Caco-2 (cell line): ENCODE measurements at regions not wholly inside any gene's neighbourhood (a gene's known extent, or its start where the extent isn't known, plus 50 kb on each side); places are given as distances from the start of the nearest gene placed in this dataset.

Experiments
- BruUV-seq: library from RNA; stranded (reverse); fragments of 400-500 nt; replicated peaks from 2 replicates; lab custom pipeline; 2021; lab: Mats Ljungman, UMichigan
- CTCF ChIA-PET: fragments of 300-600 bp; sonication (Branson Sonifier 250); formaldehyde crosslinking; loops from one replicate; lab custom pipeline; 2022; ENCODE audit warnings: antibody characterized with exemption; lab: Charles Lee
- POLR2A ChIA-PET: fragments of 300-600 bp; sonication (Branson Sonifier 250); formaldehyde crosslinking; loops from one replicate; lab custom pipeline; 2022; ENCODE audit warnings: antibody characterized with exemption; lab: Charles Lee
- DNase-seq, 2 experiments: peaks; one replicate each; pipeline versions ENCODE4 v3.0.0 to v3.0.0-alpha.2; 2020 to 2022
- H3K27me3 ChIP-seq: replicated peaks from 2 replicates; pipeline ENCODE4 v1.6.0; 2011; ENCODE audit warnings: low read length; ENCODE audit not compliant: control insufficient read depth, insufficient read depth
- H3K36me3 ChIP-seq: 2 replicates; pipeline ENCODE4 v1.5.1; 2011; ENCODE audit warnings: low read length; ENCODE audit not compliant: control insufficient read depth, insufficient read depth
- H3K4me1 ChIP-seq: fragments of 250-450 bp; sonication (Bioruptor Pico); 2 replicates; pipeline ENCODE4 v1.5.1; 2020; ENCODE audit warnings: mild to moderate bottlenecking
- H3K4me3 ChIP-seq: 2 replicates; pipeline ENCODE4 v1.5.1; 2011; ENCODE audit warnings: low read depth, mild to moderate bottlenecking, control low read depth, low read length
- H3K9me3 ChIP-seq: fragments of 250-450 bp; sonication (Bioruptor Pico); 2 replicates; pipeline ENCODE4 v1.5.1; 2020; ENCODE audit warnings: mild to moderate bottlenecking, moderate library complexity
- H3K27ac Mint-ChIP-seq: one replicate; pipeline ENCODE4 v1.8.0; 2022; ENCODE audit warnings: mixed read lengths; ENCODE audit not compliant: unreplicated experiment
- H3K27me3 Mint-ChIP-seq: one replicate; pipeline ENCODE4 v1.8.0; 2022; ENCODE audit warnings: mixed read lengths; ENCODE audit not compliant: insufficient read depth, unreplicated experiment
- H3K36me3 Mint-ChIP-seq: one replicate; pipeline ENCODE4 v1.8.0; 2022; ENCODE audit warnings: mild to moderate bottlenecking, mixed read lengths; ENCODE audit not compliant: insufficient read depth, unreplicated experiment
- H3K4me1 Mint-ChIP-seq: one replicate; pipeline ENCODE4 v1.8.0; 2022; ENCODE audit warnings: low read depth, mixed read lengths; ENCODE audit not compliant: unreplicated experiment
- H3K4me3 Mint-ChIP-seq: one replicate; pipeline ENCODE4 v1.8.0; 2022; ENCODE audit warnings: mild to moderate bottlenecking, moderate library complexity, mixed read lengths; ENCODE audit not compliant: unreplicated experiment
- H3K9me3 Mint-ChIP-seq: one replicate; pipeline ENCODE4 v1.8.0; 2022; ENCODE audit warnings: mixed read lengths; ENCODE audit not compliant: unreplicated experiment
- CTCF ChIP-seq, 2 experiments: fragments of 200-600 bp in 1 of 2; IDR thresholded peaks; 1 replicate in 1 of 2; 2 replicates in 1 of 2; pipeline versions ENCODE4 v1.5.1 to v1.8.0; 2011 to 2022; ENCODE audit warnings: antibody characterized with exemption in 1 of 2, control low read depth in 1 of 2, inconsistent platforms in 1 of 2, low read depth in 1 of 2, low read length in 1 of 2, mild to moderate bottlenecking in 1 of 2, moderate library complexity in 1 of 2; ENCODE audit not compliant: insufficient read depth in 1 of 2, severe bottlenecking in 1 of 2, unreplicated experiment in 1 of 2
- intact Hi-C: fragments of 100-400 bp; cut with micrococcal nuclease; formaldehyde crosslinking; loops from one replicate; pipeline ENCODE4 v1.10.0; 2022; ENCODE audit not compliant: unreplicated experiment

DNA sequence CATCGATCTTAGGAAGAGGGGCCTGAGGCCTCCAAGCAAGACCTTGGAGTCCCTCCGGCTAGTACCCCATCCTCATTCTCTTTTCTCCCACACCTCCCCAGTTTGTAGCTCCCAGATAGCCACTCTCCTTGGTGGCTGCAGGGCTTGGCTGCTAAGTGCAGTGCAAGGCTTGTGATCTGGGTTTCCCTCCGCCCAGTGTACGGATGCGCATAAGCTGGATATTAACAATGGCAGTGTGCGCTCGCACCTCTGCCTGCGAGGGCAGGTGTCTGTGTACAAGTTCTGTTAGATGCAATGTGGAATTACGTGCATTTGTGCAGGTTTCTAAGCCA is 71.0 kb upstream of the TBCA start:
- no peaks in the 10 kb centered on the region for H3K9me3 Mint-ChIP-seq
- ChIA-PET CTCF (no interaction called here), POLR2A (no interaction called here)
- no peak overlapping the region for H3K27ac Mint-ChIP-seq
- H3K27me3 Mint-ChIP-seq: no peaks in the 10 kb centered on the region
- intact Hi-C loops: no loop called here
- Histone ChIP-seq H3K4me1 (no peaks in the 10 kb centered on the region), H3K9me3 (no peaks in the 10 kb centered on the region), H3K4me3 (no peak overlapping the region), H3K36me3 (no peaks in the 10 kb centered on the region), H3K27me3 (no peaks in the 10 kb centered on the region)
- no peaks in the 10 kb centered on the region for H3K4me1 Mint-ChIP-seq
- no TSS peak for BruUV-seq
- H3K4me3 Mint-ChIP-seq: no peak overlapping the region
- DNase-seq: no peak
- no peak for TF ChIP-seq CTCF (IDR thresholded peaks at IDR 0.05; ENCODE audit: insufficient read depth in 1 of 2, low read depth in 1 of 2, low read length in 1 of 2, severe bottlenecking in 1 of 2, unreplicated experiment in 1 of 2)
- no peaks in the 10 kb centered on the region for H3K36me3 Mint-ChIP-seq

DNA sequence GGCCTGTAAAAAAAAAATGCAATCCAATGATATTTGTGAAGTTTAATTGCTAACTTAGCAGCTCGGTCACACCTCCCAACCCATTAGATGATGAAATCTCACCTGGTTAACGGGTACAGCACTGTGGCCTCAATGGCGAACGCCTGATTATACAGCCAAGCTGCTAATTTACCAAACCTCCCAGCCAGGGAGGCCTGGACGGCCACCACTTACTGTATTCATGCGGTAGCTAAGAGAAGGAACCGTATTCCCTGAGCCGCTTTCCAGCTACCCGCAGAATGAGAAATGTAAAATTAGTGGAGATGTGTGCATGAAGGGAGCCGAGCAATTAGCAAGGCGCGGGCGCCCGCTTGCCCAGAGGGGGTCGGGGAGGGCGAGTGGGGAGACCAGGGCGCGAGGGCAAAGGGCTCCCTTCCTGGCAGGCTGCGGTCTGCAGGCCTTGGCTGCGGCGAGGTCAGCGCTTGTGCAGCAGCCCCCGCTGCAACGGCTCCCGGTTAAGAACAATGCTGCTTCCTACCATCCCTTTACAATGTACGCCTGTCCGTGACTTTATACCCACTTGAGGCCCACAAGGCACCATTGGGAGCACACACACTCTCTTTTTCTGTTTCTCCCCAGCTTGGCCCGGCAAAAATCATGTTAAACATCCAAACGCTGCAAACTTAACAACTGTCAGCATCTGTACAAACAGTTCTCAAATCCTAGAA is 70.4 kb upstream of the TBCA start:
- no TSS peak for BruUV-seq
- Histone ChIP-seq H3K36me3 (no peaks in the 10 kb centered on the region), H3K9me3 (no peaks in the 10 kb centered on the region), H3K4me1 (no peaks in the 10 kb centered on the region), H3K27me3 (no peaks in the 10 kb centered on the region), H3K4me3 (no peak overlapping the region)
- Mint-ChIP-seq H3K27ac (no peak overlapping the region), H3K4me1 (no peaks in the 10 kb centered on the region), H3K9me3 (no peaks in the 10 kb centered on the region), H3K4me3 (no peak overlapping the region), H3K27me3 (peaks cover under 1% of the 10 kb centered on the region), H3K36me3 (no peaks in the 10 kb centered on the region)
- intact Hi-C loops: no loop called here
- POLR2A ChIA-PET: no interaction called here
- DNase-seq: no peak
- CTCF ChIA-PET: no interaction called here
- no peak for TF ChIP-seq CTCF (IDR thresholded peaks at IDR 0.05; ENCODE audit: insufficient read depth in 1 of 2, low read depth in 1 of 2, low read length in 1 of 2, severe bottlenecking in 1 of 2, unreplicated experiment in 1 of 2)

GRCh38 chr5:77845324-77845646 is 69.1 kb upstream of the TBCA start:
- BruUV-seq: no TSS peak
- Histone ChIP-seq H3K4me3 (no peak overlapping the region), H3K9me3 (no peaks in the 10 kb centered on the region), H3K27me3 (no peaks in the 10 kb centered on the region), H3K36me3 (no peaks in the 10 kb centered on the region), H3K4me1 (no peaks in the 10 kb centered on the region)
- Mint-ChIP-seq H3K36me3 (no peaks in the 10 kb centered on the region), H3K27ac (no peak overlapping the region), H3K4me1 (no peaks in the 10 kb centered on the region), H3K9me3 (no peaks in the 10 kb centered on the region), H3K4me3 (no peak overlapping the region), H3K27me3 (peaks cover 4% of the 10 kb centered on the region)
- ChIA-PET POLR2A (no interaction called here), CTCF (no interaction called here)
- no peak for DNase-seq
- intact Hi-C loops: no loop called here
- TF ChIP-seq CTCF (IDR thresholded peaks at IDR 0.05; ENCODE audit: insufficient read depth in 1 of 2, low read depth in 1 of 2, low read length in 1 of 2, severe bottlenecking in 1 of 2, unreplicated experiment in 1 of 2): no peak
